Cerebellar cortex (tissue), 1 donor: ENCODE measurements at regions not wholly inside any gene's neighbourhood (a gene's known extent, or its start where the extent isn't known, plus 50 kb on each side); places are given as distances from the start of the nearest gene placed in this dataset.

Source experiments
- DNase-seq: peaks from one replicate; pipeline ENCODE4 v3.0.0-alpha.2; 2015; ENCODE audit warnings: low spot score

GRCh38 chr7:3234851-3235250 is 66.2 kb upstream of the SDK1 start:
- DNase-seq: no peak

GRCh38 chr7:3235322-3235721 is 65.7 kb upstream of the SDK1 start:
- no peak for DNase-seq

- no peak for DNase-seq
These were observed 64.8 kb upstream of the SDK1 start for GRCh38 chr7:3236268-3236667.

- DNase-seq: no peak
These were observed 62.4 kb upstream of the SDK1 start for GRCh38 chr7:3238525-3239210.

- no peak for DNase-seq
These were observed 61.8 kb upstream of the SDK1 start for GRCh38 chr7:3239291-3239691.

- no peak for DNase-seq
These were observed 60.1 kb upstream of the SDK1 start for GRCh38 chr7:3240826-3241430.

- DNase-seq: no peak
These were observed 59.3 kb upstream of the SDK1 start for GRCh38 chr7:3241686-3242258.

- no peak for DNase-seq
These were observed 58.6 kb upstream of the SDK1 start for GRCh38 chr7:3242398-3242972.

- no peak for DNase-seq
These were observed 57.8 kb upstream of the SDK1 start for GRCh38 chr7:3243256-3243655.

GRCh38 chr7:3243680-3244079 is 57.4 kb upstream of the SDK1 start:
- DNase-seq: no peak

GRCh38 chr7:3244241-3244814 is 56.7 kb upstream of the SDK1 start:
- no peak for DNase-seq

- DNase-seq: no peak
These were observed 56.0 kb upstream of the SDK1 start for GRCh38 chr7:3245077-3245476.

- no peak for DNase-seq
These were observed 55.3 kb upstream of the SDK1 start for GRCh38 chr7:3245721-3246120.

- DNase-seq: no peak
These were observed 54.9 kb upstream of the SDK1 start for GRCh38 chr7:3246127-3246526.

GRCh38 chr7:3246651-3247050 is 54.4 kb upstream of the SDK1 start:
- no peak for DNase-seq

- no peak for DNase-seq
These were observed 50.3 kb upstream of the SDK1 start for GRCh38 chr7:3250725-3251124.
